Kidney glomerular epithelial cell (primary cell): ENCODE measurements at regions not wholly inside any gene's neighbourhood (a gene's known extent, or its start where the extent isn't known, plus 50 kb on each side); places are given as distances from the start of the nearest gene placed in this dataset.
"Not testable (repeated sequence)": the region's sequence is repeated elsewhere in the genome, so short reads cannot be mapped to it uniquely, and the experiment has no call there.

Experiments used
- DNase-seq: peaks from one replicate; lab custom pipeline; 2025; lab: John Stamatoyannopoulos, UW

GRCh38 chr6:62819640-62820039 lies 391.6 kb upstream of the FKBP1C start:
- no peak for DNase-seq

- no peak for DNase-seq
Observed at GRCh38 chr6:62808565-62809293, 402.5 kb upstream of the FKBP1C start.

- DNase-seq = no peak
Observed at GRCh38 chr6:62805431-62805830, 405.8 kb upstream of the FKBP1C start.

- no peak for DNase-seq
Observed at GRCh38 chr6:62803094-62803493, 408.2 kb upstream of the FKBP1C start.

GRCh38 chr6:62797190-62797589 lies 414.1 kb upstream of the FKBP1C start:
- no peak for DNase-seq

GRCh38 chr6:62775427-62776022 lies 435.7 kb upstream of the FKBP1C start:
- peak; percentile 10 for DNase-seq

GRCh38 chr6:62766174-62766573 lies 445.1 kb upstream of the FKBP1C start:
- not testable (repeated sequence) for DNase-seq

GRCh38 chr6:62764841-62765240 lies 446.4 kb upstream of the FKBP1C start:
- DNase-seq = no peak

- no peak for DNase-seq
Observed at GRCh38 chr6:62763125-62763912, 447.9 kb upstream of the FKBP1C start.

GRCh38 chr6:62746968-62747367 lies 460.9 kb upstream of the KHDRBS2 start:
- DNase-seq = no peak

- DNase-seq = no peak
Observed at GRCh38 chr6:62746161-62746560, 460.1 kb upstream of the KHDRBS2 start.

- DNase-seq = no peak
Observed at GRCh38 chr6:62740596-62740995, 454.6 kb upstream of the KHDRBS2 start.

GRCh38 chr6:62740171-62740570 lies 454.1 kb upstream of the KHDRBS2 start:
- DNase-seq = no peak

GRCh38 chr6:62737792-62738191 lies 451.8 kb upstream of the KHDRBS2 start:
- no peak for DNase-seq

GRCh38 chr6:62721408-62721807 lies 435.4 kb upstream of the KHDRBS2 start:
- no peak for DNase-seq

- DNase-seq = no peak
Observed at GRCh38 chr6:62716719-62717118, 430.7 kb upstream of the KHDRBS2 start.

GRCh38 chr6:62714112-62714511 lies 428.1 kb upstream of the KHDRBS2 start:
- DNase-seq = no peak

GRCh38 chr6:62711750-62712149 lies 425.7 kb upstream of the KHDRBS2 start:
- DNase-seq = no peak

GRCh38 chr6:62707914-62708313 lies 421.9 kb upstream of the KHDRBS2 start:
- no peak for DNase-seq

GRCh38 chr6:62707156-62707555 lies 421.1 kb upstream of the KHDRBS2 start:
- DNase-seq = no peak

GRCh38 chr6:62683063-62683462 lies 397.0 kb upstream of the KHDRBS2 start:
- DNase-seq = no peak

GRCh38 chr6:62681108-62681507 lies 395.1 kb upstream of the KHDRBS2 start:
- DNase-seq = no peak

- DNase-seq = no peak
Observed at GRCh38 chr6:62672989-62673388, 387.0 kb upstream of the KHDRBS2 start.
